Upper lobe of left lung (tissue), 4 donors: ENCODE measurements at regions not wholly inside any gene's neighbourhood (a gene's known extent, or its start where the extent isn't known, plus 50 kb on each side); places are given as distances from the start of the nearest gene placed in this dataset.

Experiments used
- POLR2A ChIP-seq, 4 donors: fragments of 450-650 bp; IDR thresholded peaks; one replicate each; pipeline ENCODE4 v1.5.1; 2016 to 2017; ENCODE audit warnings: antibody characterized with exemption in 4 of 4, mild to moderate bottlenecking in 2 of 4
- TF ChIP-seq, protein P1 (sequence below), 6 experiments: fragments of 450-650 bp in 4 of 6; fragments of 200-600 bp in 2 of 6; sonication (generic) in 2 of 6; IDR thresholded peaks; one replicate each; pipeline ENCODE4 v1.5.1; 2016 to 2019; ENCODE audit warnings: antibody characterized with exemption in 6 of 6

DNA sequence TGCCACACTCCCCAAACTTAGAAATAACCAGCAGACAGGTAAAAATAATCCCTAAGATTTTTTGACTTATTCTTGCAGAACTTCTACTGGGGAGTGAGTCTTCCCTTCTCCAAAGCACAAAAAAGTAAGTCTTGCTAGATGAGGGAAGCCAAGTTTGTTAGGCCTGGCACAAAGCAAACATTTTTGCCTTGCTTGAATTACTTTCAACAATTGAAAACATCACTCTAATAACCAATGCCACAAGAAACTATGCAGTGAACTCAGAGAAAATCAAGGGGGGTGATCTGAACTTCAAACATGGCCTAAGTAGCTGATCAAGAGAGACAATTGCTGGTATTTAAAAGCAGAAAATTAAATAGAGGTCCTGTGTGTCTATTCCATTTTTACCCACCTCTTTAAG is 123.6 kb upstream of the SLC1A3 start:
- TF ChIP-seq POLR2A (IDR thresholded peaks at IDR 0.05) = no peak
- TF ChIP-seq, protein P1, sequence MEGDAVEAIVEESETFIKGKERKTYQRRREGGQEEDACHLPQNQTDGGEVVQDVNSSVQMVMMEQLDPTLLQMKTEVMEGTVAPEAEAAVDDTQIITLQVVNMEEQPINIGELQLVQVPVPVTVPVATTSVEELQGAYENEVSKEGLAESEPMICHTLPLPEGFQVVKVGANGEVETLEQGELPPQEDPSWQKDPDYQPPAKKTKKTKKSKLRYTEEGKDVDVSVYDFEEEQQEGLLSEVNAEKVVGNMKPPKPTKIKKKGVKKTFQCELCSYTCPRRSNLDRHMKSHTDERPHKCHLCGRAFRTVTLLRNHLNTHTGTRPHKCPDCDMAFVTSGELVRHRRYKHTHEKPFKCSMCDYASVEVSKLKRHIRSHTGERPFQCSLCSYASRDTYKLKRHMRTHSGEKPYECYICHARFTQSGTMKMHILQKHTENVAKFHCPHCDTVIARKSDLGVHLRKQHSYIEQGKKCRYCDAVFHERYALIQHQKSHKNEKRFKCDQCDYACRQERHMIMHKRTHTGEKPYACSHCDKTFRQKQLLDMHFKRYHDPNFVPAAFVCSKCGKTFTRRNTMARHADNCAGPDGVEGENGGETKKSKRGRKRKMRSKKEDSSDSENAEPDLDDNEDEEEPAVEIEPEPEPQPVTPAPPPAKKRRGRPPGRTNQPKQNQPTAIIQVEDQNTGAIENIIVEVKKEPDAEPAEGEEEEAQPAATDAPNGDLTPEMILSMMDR (IDR thresholded peaks at IDR 0.05) = no peak
